K562 (cell line): ENCODE measurements at regions not wholly inside any gene's neighbourhood (a gene's known extent, or its start where the extent isn't known, plus 50 kb on each side); places are given as distances from the start of the nearest gene placed in this dataset.
A peak's percentile ranks its signal among the peaks of the same experiment; 100 is the strongest.

Source experiments
- ARNT ChIP-seq, 2 experiments: fragments of 450-650 bp; IDR thresholded peaks; 2 replicates each; pipeline ENCODE4 v1.6.1; 2016; ENCODE audit warnings: mild to moderate bottlenecking in 1 of 2
- ETS2 ChIP-seq: IDR thresholded peaks from 2 replicates; pipeline ENCODE4 v1.6.1; 2016; ENCODE audit warnings: borderline replicate concordance, missing genetic modification characterization, mild to moderate bottlenecking, moderate library complexity, missing compliant biosample characterization; ENCODE audit not compliant: poor library complexity, severe bottlenecking
- FOSL1 ChIP-seq: fragments of 200-800 bp; sonication (Bioruptor generic); conservative IDR thresholded peaks from 2 replicates; pipeline ENCODE4 v1.6.1; 2016; ENCODE audit warnings: missing genetic modification characterization, missing compliant biosample characterization
- HDAC1 ChIP-seq, 2 experiments: fragments of 450-650 bp; IDR thresholded peaks; 2 replicates each; pipeline ENCODE4 v1.6.1; 2016 to 2017; ENCODE audit warnings: inconsistent platforms in 1 of 2, mild to moderate bottlenecking in 1 of 2, moderate library complexity in 1 of 2
- HDAC3 ChIP-seq: fragments of 450-650 bp; IDR thresholded peaks from 2 replicates; pipeline ENCODE4 v1.6.1; 2018; ENCODE audit warnings: borderline replicate concordance, mild to moderate bottlenecking, moderate library complexity; ENCODE audit not compliant: partially characterized antibody
- MAX ChIP-seq: sonication (generic); formaldehyde crosslinking; IDR thresholded peaks from 2 replicates; pipeline ENCODE4 v1.9.0; 2022; ENCODE audit warnings: mild to moderate bottlenecking, missing genetic modification reagents
- MGA ChIP-seq: fragments of 450-650 bp; IDR thresholded peaks from 2 replicates; pipeline ENCODE4 v1.6.1; 2016; ENCODE audit warnings: mild to moderate bottlenecking, moderate library complexity
- POLR2B ChIP-seq: fragments of 450-650 bp; IDR thresholded peaks from 2 replicates; pipeline ENCODE4 v1.6.1; 2018; ENCODE audit warnings: low read depth; ENCODE audit not compliant: partially characterized antibody
- PTRF ChIP-seq: fragments of 450-650 bp; IDR thresholded peaks from 2 replicates; pipeline ENCODE4 v1.6.1; 2016; ENCODE audit warnings: mild to moderate bottlenecking, missing genetic modification characterization, missing compliant biosample characterization
- RNF219 ChIP-seq: fragments of 250-450 bp; sonication (Bioruptor Pico); IDR thresholded peaks from 2 replicates; pipeline ENCODE4 v1.5.0; 2022; ENCODE audit warnings: mild to moderate bottlenecking
- SPI1 ChIP-seq: IDR thresholded peaks from 2 replicates; pipeline ENCODE4 v1.6.1; 2011; ENCODE audit warnings: low read depth, low read length, control low read depth, borderline replicate concordance
- TAF1 ChIP-seq: IDR thresholded peaks from 2 replicates; pipeline ENCODE4 v1.6.1; 2011; ENCODE audit warnings: mild to moderate bottlenecking, low read length, moderate library complexity; ENCODE audit not compliant: insufficient read depth, control insufficient read depth, severe bottlenecking; ENCODE audit errors: extremely low read depth
- ZNF586 ChIP-seq: fragments of 450-650 bp; formaldehyde crosslinking; conservative IDR thresholded peaks from 2 replicates; pipeline ENCODE4 v1.4.0; 2020; ENCODE audit warnings: mild to moderate bottlenecking, moderate library complexity

GRCh38 chr12:34336619-34337465 is 314.5 kb downstream of the ALG10 start (continued):
- no peak for TF ChIP-seq RNF219
- TF ChIP-seq FOSL1, result no peak
- TF ChIP-seq ETS2, result no peak
- no peak for TF ChIP-seq HDAC3
- TF ChIP-seq TAF1, result no peak
- 0 out of 4 replicates have a peak, but pooled peaks of 1 of the 2 experiments have one; percentile 4 for TF ChIP-seq HDAC1 (IDR thresholded peaks at IDR 0.05)
- TF ChIP-seq MAX (CRISPR knock-in tag), result peak; percentile 58
- TF ChIP-seq SPI1, result no peak
- peak; percentile 51 for TF ChIP-seq POLR2B
- TF ChIP-seq ARNT (IDR thresholded peaks at IDR 0.05), result no peak
- no peak for TF ChIP-seq PTRF (tag)
- peak; percentile 94 for TF ChIP-seq MGA
- TF ChIP-seq ZNF586, result no peak
